ENCODE measurements at regions not wholly inside any gene's neighbourhood (a gene's known extent, or its start where the extent isn't known, plus 50 kb on each side); places are given as distances from the start of the nearest gene placed in this dataset.
"Not testable (repeated sequence)": the region's sequence is repeated elsewhere in the genome, so short reads cannot be mapped to it uniquely, and the experiment has no call there.

DNA sequence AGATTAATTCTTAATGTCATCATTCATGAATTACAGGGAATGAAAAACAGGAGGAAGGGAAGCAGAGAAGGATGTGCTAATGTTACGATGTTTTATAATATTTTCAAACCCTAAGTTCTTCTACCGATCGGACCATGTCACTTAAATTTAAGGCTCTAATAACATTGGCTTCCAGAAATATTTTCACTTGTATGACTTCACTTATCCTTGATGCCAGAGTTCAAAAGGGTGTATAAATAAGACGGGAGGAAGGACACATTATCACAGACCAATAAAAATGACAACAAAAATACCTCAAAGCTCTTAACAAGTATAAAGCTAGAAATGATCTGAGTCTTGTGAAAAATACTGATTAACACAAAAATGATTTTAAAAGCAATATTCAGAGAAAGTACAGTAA lies 370.4 kb upstream of the CITED2 start:
- no peak for DNase-seq
- in situ Hi-C loops (cut with HindIII; ENCODE audit: low pct_ligation_motif_present, low pct_unique_long_range_greater_than_20kb, low sequenced_read_pairs): no loop called here

- in situ Hi-C loops (cut with HindIII; ENCODE audit: low pct_ligation_motif_present, low pct_unique_long_range_greater_than_20kb, low sequenced_read_pairs): no loop called here
- DNase-seq: peak; percentile 89
Observed at GRCh38 chr6:139743664-139744437, 369.4 kb upstream of the CITED2 start.

- in situ Hi-C loops (cut with HindIII; ENCODE audit: low pct_ligation_motif_present, low pct_unique_long_range_greater_than_20kb, low sequenced_read_pairs): no loop called here
- no peak for DNase-seq
Observed at GRCh38 chr6:139742671-139743070, 368.2 kb upstream of the CITED2 start.

DNA sequence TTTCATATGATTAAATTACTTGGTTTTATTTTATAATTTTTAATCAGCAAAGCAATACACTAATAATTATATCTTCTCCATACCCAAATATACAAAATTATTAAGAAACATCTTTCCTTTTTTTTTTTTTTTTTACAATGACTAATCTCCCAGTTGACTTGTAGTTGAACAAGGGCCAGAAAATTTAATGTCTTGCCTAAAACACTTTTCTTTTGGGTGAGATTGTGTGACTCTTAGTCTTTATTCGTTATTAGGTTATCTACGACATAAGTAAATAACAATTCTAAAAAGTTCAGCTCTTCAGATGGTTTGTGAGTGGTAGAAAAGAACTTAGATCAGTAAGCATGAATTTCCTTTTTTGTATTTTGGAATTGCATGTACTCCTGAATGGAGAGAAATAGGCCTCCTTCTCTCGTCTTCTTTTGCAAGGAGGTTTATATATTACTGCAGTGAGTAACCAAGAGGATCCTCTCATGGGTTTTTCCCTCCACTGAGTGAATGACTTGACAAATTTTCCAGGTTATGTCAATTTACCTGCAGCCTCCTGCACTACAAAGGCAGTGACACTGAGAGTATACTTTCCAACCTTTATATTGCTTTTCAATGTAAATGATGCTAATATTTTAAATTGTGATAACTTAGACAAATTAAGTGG lies 364.5 kb upstream of the CITED2 start:
- in situ Hi-C loops (cut with HindIII; ENCODE audit: low pct_ligation_motif_present, low pct_unique_long_range_greater_than_20kb, low sequenced_read_pairs): no loop called here
- DNase-seq: no peak

DNA sequence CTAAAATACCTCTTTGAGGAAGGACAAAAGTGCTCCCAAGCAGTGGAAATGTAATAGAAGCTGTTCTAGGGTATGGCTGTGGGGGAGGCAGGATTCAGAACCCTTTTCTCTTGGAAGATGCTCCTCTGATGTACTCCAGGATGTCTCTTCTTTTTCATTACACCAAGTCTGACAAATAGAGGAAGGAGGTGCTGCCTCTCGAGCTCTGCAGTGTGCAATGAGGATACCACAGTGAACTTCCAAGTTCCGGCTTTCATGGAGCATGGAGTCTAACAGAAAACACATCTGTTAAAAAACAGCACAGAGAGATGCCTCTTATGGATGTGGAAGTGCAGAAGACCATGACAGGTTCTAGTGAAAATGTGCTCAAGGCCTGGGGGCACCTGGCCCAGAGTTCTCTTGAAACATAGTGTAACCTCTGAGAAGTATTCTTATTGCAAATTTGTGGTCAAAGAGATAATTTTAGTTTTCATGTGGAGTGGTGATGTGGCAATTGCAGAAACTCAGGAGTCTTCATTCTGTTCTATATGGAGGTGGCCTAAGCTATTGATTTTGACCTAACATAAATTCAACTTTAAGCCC lies 362.0 kb upstream of the CITED2 start:
- in situ Hi-C loops (cut with HindIII; ENCODE audit: low pct_ligation_motif_present, low pct_unique_long_range_greater_than_20kb, low sequenced_read_pairs): no loop called here
- no peak for DNase-seq

GRCh38 chr6:139732451-139732850 lies 358.0 kb upstream of the CITED2 start:
- in situ Hi-C loops (cut with HindIII; ENCODE audit: low pct_ligation_motif_present, low pct_unique_long_range_greater_than_20kb, low sequenced_read_pairs): no loop called here

GRCh38 chr6:139730340-139730974 lies 356.0 kb upstream of the CITED2 start:
- no peak for DNase-seq
- in situ Hi-C loops (cut with HindIII; ENCODE audit: low pct_ligation_motif_present, low pct_unique_long_range_greater_than_20kb, low sequenced_read_pairs): no loop called here

More at GRCh38 chr6:139732451-139732850, 358.0 kb upstream of the CITED2 start:
- DNase-seq: peak; percentile 56

- no peak for DNase-seq
- in situ Hi-C loops (cut with HindIII; ENCODE audit: low pct_ligation_motif_present, low pct_unique_long_range_greater_than_20kb, low sequenced_read_pairs): no loop called here
Observed at GRCh38 chr6:139728876-139729427, 354.5 kb upstream of the CITED2 start.

DNA sequence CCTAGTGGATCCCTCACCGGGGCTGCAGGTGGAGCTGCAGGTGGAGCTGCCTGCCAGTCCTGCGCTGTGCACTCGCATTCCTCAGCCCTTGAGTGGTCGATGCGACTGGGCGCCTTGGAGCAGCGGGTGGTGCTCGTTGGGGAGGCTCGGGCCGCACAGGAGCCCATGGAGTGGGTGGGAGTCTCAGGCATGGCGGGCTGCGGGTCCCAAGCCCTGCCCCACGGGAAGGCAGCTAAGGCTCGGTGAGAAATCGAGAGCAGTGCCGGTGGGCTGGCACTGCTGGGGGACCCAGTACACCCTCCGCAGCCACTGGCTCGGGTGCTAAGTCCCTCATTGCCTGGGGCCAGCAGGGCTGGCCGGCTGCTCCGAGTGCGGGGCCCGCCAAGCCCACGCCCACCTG lies 351.8 kb upstream of the CITED2 start:
- in situ Hi-C loops (cut with HindIII; ENCODE audit: low pct_ligation_motif_present, low pct_unique_long_range_greater_than_20kb, low sequenced_read_pairs); DNase-seq: not testable (repeated sequence)

DNA sequence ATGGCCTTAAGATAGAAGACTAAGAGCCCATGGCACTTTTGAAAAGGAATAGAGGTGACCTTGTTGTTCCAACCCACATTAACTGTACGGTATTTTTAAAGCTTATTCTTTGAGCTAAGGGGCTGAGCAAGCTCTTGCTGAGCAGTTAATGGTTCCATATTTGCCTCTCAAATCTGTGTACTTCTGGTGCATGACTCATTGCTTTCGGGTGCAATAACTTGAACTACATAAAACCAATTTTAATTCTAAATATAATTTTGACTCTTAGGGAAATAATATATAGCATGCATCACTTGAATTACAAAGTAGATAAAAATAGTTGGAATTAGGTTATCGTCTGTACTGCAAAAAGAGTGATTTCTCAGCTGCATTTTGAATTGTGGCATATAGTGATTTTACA lies 348.1 kb upstream of the CITED2 start:
- no peak for DNase-seq
- in situ Hi-C loops (cut with HindIII; ENCODE audit: low pct_ligation_motif_present, low pct_unique_long_range_greater_than_20kb, low sequenced_read_pairs): no loop called here

DNA sequence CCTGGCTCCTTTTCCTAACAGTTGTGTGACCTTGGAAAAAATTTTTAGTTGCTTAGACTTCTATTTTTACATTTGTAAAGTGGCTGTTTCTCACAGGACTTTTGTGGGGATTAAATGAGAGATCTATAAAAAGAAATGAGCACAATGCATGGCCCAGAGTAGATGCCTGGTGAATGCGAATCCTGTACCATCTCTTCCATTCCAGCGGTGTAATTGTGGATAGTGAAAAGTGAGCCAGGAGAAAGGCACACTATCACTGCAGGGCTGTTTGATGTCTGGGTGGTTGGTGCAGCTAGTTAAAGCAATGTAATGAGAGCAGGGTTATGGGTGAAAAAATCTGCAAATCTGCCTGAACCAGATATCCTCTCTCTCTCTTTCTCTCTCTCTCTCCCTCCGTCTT lies 347.5 kb upstream of the CITED2 start:
- no peak for DNase-seq
- in situ Hi-C loops (cut with HindIII; ENCODE audit: low pct_ligation_motif_present, low pct_unique_long_range_greater_than_20kb, low sequenced_read_pairs): no loop called here

- no peak for DNase-seq
- in situ Hi-C loops (cut with HindIII; ENCODE audit: low pct_ligation_motif_present, low pct_unique_long_range_greater_than_20kb, low sequenced_read_pairs): no loop called here
Observed at GRCh38 chr6:139713900-139714506, 339.6 kb upstream of the CITED2 start.

DNA sequence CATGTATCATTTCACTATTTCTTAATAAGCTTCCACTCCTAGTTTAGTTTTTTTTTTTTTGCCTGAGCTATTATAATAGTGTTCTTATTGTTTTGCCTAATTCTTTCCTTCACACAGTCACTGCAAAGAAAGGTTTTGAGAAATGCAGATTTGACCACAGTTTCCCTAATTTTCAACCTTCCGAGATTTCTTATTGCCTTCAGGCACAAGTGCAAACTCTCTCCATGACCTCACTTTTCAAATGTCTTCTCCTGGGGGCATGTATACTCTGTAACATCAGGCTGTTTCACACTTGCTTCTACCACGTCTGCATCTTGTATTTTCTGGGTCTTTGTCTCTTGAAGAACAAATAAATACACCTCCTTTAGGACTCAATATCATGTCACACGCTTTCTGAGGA lies 339.0 kb upstream of the CITED2 start:
- in situ Hi-C loops (cut with HindIII; ENCODE audit: low pct_ligation_motif_present, low pct_unique_long_range_greater_than_20kb, low sequenced_read_pairs): no loop called here
- no peak for DNase-seq

DNA sequence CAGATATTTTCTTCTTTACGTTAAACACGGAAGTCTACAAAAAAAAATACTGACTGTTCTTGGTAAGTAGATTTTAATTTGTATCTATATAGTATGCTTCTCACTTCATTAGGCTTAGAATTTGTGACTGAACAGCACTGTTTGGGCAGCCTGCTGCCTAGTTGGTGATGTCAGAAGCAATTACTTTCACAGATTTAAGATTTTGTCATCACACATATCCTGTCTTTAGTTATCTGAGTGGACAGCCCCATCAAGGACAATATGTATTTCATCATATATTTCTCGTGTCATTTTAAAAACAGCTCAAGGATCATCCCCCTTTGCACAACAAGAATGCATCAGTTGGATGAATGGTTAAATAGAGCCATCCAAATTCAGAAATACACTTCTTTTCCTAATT lies 338.4 kb upstream of the CITED2 start:
- in situ Hi-C loops (cut with HindIII; ENCODE audit: low pct_ligation_motif_present, low pct_unique_long_range_greater_than_20kb, low sequenced_read_pairs): no loop called here
- no peak for DNase-seq

GRCh38 chr6:139711804-139712585 lies 337.5 kb upstream of the CITED2 start:
- in situ Hi-C loops (cut with HindIII; ENCODE audit: low pct_ligation_motif_present, low pct_unique_long_range_greater_than_20kb, low sequenced_read_pairs): no loop called here
- peak; percentile 11 for DNase-seq

GRCh38 chr6:139710556-139710955 lies 336.1 kb upstream of the CITED2 start:
- DNase-seq: no peak

DNA sequence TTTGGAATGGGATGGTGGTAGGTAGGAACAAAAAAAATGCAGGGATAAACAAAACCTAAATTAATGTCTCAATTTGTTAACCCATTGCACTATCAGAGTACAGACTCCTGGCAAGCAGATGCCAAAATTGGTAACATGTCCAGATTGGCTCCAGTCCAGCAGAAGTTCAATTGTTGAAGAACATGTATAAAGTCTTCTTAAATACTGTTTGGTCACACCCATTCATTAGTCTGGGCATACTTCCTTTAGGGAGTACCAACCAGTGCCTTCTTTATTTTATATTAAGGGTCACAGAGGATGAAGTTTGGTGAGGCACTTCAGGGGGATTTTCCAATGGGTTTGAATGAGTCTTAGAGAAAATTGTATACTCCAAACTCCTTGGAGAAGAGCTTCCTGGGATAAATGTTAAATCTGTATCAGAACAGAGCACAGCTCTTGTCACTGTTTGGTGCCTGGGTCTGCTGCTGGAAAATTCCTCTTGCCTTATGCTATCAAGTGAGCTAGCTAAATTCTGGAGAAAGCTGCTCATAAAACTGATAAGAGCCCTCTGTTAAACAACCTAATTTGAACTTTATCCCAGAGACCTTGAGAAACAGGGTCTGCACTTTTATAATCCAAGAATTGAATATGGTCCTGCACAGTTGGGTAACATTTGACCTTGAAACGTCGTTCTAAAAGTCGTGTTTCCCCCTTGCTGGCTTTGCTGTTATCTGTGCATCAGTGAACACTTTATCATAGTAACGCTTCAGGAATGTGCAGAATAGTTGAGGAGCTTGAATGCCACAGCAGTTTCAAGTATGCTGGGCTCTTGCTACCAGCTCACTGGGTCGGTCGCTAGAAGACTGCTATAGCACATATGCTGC lies 334.1 kb upstream of the CITED2 start:
- peak; percentile 93 for DNase-seq
- in situ Hi-C loops (cut with HindIII; ENCODE audit: low pct_ligation_motif_present, low pct_unique_long_range_greater_than_20kb, low sequenced_read_pairs): no loop called here

More at GRCh38 chr6:139710556-139710955, 336.1 kb upstream of the CITED2 start:
- in situ Hi-C loops (cut with HindIII; ENCODE audit: low pct_ligation_motif_present, low pct_unique_long_range_greater_than_20kb, low sequenced_read_pairs): no loop called here

Measured in ACHN (cell line).